ENCODE measurements at regions not wholly inside any gene's neighbourhood (a gene's known extent, or its start where the extent isn't known, plus 50 kb on each side); places are given as distances from the start of the nearest gene placed in this dataset.

DNA sequence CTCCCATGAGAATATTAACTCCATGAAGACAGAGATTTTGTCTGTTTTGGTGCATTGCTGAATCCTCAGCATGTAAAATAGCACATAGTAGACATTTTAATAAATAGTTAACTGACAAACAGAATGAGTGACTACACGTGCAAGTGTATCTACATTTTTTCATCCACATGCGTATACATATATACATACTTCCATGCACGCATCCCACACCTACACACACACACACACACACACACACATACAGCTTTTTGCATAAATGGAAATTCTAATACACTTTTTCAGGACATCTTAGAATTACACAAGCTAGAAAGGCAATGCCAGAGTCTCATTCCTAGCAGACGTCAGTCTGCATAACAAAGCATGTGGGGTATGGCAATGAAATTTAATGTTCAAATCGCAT lies 139.7 kb upstream of the LRFN2 start:
- TF ChIP-seq, protein P1, sequence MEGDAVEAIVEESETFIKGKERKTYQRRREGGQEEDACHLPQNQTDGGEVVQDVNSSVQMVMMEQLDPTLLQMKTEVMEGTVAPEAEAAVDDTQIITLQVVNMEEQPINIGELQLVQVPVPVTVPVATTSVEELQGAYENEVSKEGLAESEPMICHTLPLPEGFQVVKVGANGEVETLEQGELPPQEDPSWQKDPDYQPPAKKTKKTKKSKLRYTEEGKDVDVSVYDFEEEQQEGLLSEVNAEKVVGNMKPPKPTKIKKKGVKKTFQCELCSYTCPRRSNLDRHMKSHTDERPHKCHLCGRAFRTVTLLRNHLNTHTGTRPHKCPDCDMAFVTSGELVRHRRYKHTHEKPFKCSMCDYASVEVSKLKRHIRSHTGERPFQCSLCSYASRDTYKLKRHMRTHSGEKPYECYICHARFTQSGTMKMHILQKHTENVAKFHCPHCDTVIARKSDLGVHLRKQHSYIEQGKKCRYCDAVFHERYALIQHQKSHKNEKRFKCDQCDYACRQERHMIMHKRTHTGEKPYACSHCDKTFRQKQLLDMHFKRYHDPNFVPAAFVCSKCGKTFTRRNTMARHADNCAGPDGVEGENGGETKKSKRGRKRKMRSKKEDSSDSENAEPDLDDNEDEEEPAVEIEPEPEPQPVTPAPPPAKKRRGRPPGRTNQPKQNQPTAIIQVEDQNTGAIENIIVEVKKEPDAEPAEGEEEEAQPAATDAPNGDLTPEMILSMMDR (IDR thresholded peaks at IDR 0.05; ENCODE audit: extremely low read depth in 1 of 2, insufficient read depth in 1 of 2, low read depth in 1 of 2, low read length in 2 of 2), result no peak
- no peak for TF ChIP-seq POLR2AphosphoS5 (IDR thresholded peaks at IDR 0.05; ENCODE audit: insufficient read depth, low read depth, low read length)
- no peak for TF ChIP-seq MYC (IDR thresholded peaks at IDR 0.05; ENCODE audit: low read depth, low read length)
- TF ChIP-seq, protein P2, sequence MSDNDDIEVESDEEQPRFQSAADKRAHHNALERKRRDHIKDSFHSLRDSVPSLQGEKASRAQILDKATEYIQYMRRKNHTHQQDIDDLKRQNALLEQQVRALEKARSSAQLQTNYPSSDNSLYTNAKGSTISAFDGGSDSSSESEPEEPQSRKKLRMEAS (IDR thresholded peaks at IDR 0.05; ENCODE audit: insufficient read depth, insufficient read length), result no peak
- no peak for TF ChIP-seq GATA2 (IDR thresholded peaks at IDR 0.05; ENCODE audit: insufficient read depth, insufficient read length, low read depth, low read length)
- TF ChIP-seq POLR2A (IDR thresholded peaks at IDR 0.05; ENCODE audit: low read depth, low read length), result no peak
